ENCODE measurements at regions not wholly inside any gene's neighbourhood (a gene's known extent, or its start where the extent isn't known, plus 50 kb on each side); places are given as distances from the start of the nearest gene placed in this dataset.

GRCh38 chr2:136351684-136352083 lies 233.7 kb upstream of the CXCR4 start (continued):
- TF ChIP-seq ZBTB5 (IDR thresholded peaks at IDR 0.05) (no peak), WHSC1 (IDR thresholded peaks at IDR 0.05; ENCODE audit: low read length) (no peak), FOXA1 (IDR thresholded peaks at IDR 0.05; ENCODE audit: borderline replicate concordance) (no peak), ZC3H8 (IDR thresholded peaks at IDR 0.05) (no peak)

- Histone ChIP-seq H3K27ac (ENCODE audit: extremely low read depth, low read depth, low read length) (no peak overlapping the region), H4K20me1 (replicated peaks; ENCODE audit: control insufficient read depth, insufficient read depth, low read length) (no peaks in the 10 kb centered on the region), H3K79me2 (ENCODE audit: control insufficient read depth, insufficient read depth, low read length) (no peaks in the 10 kb centered on the region), H3K36me3 (ENCODE audit: control insufficient read depth, insufficient read depth, low read length) (no peaks in the 10 kb centered on the region), H3K4me2 (ENCODE audit: insufficient read depth, low read length) (no peak overlapping the region), H2AFZ (ENCODE audit: low read depth, low read length) (no peak overlapping the region), H3K27me3 (ENCODE audit: control insufficient read depth in 2 of 2, insufficient read depth in 2 of 2, low read length in 2 of 2) (no peaks in the 10 kb centered on the region), H3K9ac (ENCODE audit: insufficient read depth in 1 of 2, low read depth in 2 of 2, low read length in 2 of 2) (no peak overlapping the region), H3K9me3 (replicated peaks; ENCODE audit: control insufficient read depth, insufficient read depth, low read depth, low read length) (no peaks in the 10 kb centered on the region), H3K4me3 (no peak overlapping the region), H3K9me1 (ENCODE audit: control insufficient read depth, insufficient read depth, low read length) (no peaks in the 10 kb centered on the region), H3K4me1 (replicated peaks in 1 of 2; ENCODE audit: control insufficient read depth in 2 of 2, insufficient read depth in 2 of 2, low read length in 2 of 2) (no peaks in the 10 kb centered on the region)
- POLR2A ChIA-PET, result interaction anchor here (1.0 kb wide), 1 partner anchor 8 kb away, joined by 3 read pairs; no protein-coding TSS in a partner anchor
- ATAC-seq (no peak), FAIRE-seq (no peak), DNase-seq (ENCODE audit: extremely low read depth in 1 of 4, low spot score in 3 of 4) (no peak)
- 18% methylated on average over 1 of the region's 2 CpGs for WGBS (ENCODE audit: insufficient coverage, low coverage, missing lambda C conversion rate)
- TF ChIP-seq ZNF79 (CRISPR knock-in tag; IDR thresholded peaks at IDR 0.05; ENCODE audit: low read depth) (no peak), SMAD2 (IDR thresholded peaks at IDR 0.05; ENCODE audit: low read depth, low read length) (no peak), ZNF384 (IDR thresholded peaks at IDR 0.05; ENCODE audit: low read depth, low read length) (no peak), ARID2 (IDR thresholded peaks at IDR 0.05) (no peak), MEF2D (tag; conservative IDR thresholded peaks at IDR 0.05; ENCODE audit: low read depth) (no peak), ESRRB (CRISPR knock-in tag; IDR thresholded peaks at IDR 0.05; ENCODE audit: borderline replicate concordance) (no peak), TRIM24 (IDR thresholded peaks at IDR 0.05) (no peak), SNIP1 (IDR thresholded peaks at IDR 0.05; ENCODE audit: low read depth) (no peak), TCF3 (CRISPR knock-in tag; IDR thresholded peaks at IDR 0.05) (no peak), DNMT1 (IDR thresholded peaks at IDR 0.05) (no peak), PYGO2 (tag; IDR thresholded peaks at IDR 0.05) (no peak), SIRT6 (IDR thresholded peaks at IDR 0.05; ENCODE audit: low read depth, low read length) (no peak), HOMEZ (CRISPR knock-in tag; IDR thresholded peaks at IDR 0.05) (no peak)
- intact Hi-C loops (cut with micrococcal nuclease), result no loop called here
- in situ Hi-C loops (cut with MboI), result no loop called here
- BruUV-seq (replicated peaks), result no TSS peak
- CTCF ChIA-PET (ENCODE audit: low intra/inter-chr PET ratio), result no interaction called here
Observed at GRCh38 chr2:136347981-136348380, 230.0 kb upstream of the CXCR4 start.
